Activated naive CD4-positive, alpha-beta T cell treated with anti-CD3 and anti-CD28 coated beads for 36 hours (primary cell): ENCODE measurements at regions not wholly inside any gene's neighbourhood (a gene's known extent, or its start where the extent isn't known, plus 50 kb on each side); places are given as distances from the start of the nearest gene placed in this dataset.

Experiments
- CTCF ChIA-PET: fragments of 350-600 bp; sonication (Branson Sonifier 250); formaldehyde crosslinking; loops from one replicate; lab custom pipeline; 2021; ENCODE audit warnings: antibody characterized with exemption; lab: Charles Lee
- DNase-seq: peaks from one replicate; pipeline ENCODE4 v3.0.0-alpha.2; 2020
- H3K27ac Mint-ChIP-seq: one replicate; pipeline ENCODE4 v1.8.0; 2021; ENCODE audit warnings: mild to moderate bottlenecking, mixed read lengths
- H3K27me3 Mint-ChIP-seq: one replicate; pipeline ENCODE4 v1.8.0; 2021; ENCODE audit warnings: low read depth, mixed read lengths
- H3K36me3 Mint-ChIP-seq: one replicate; pipeline ENCODE4 v1.8.0; 2021; ENCODE audit warnings: low read depth, mixed read lengths
- H3K4me1 Mint-ChIP-seq: one replicate; pipeline ENCODE4 v1.8.0; 2021; ENCODE audit warnings: low read depth, mixed read lengths
- H3K4me3 Mint-ChIP-seq: one replicate; pipeline ENCODE4 v1.8.0; 2021; ENCODE audit warnings: mild to moderate bottlenecking, moderate library complexity, mixed read lengths
- H3K9me3 Mint-ChIP-seq: one replicate; pipeline ENCODE4 v1.8.0; 2021; ENCODE audit warnings: mixed read lengths
- intact Hi-C: fragments of 100-400 bp; cut with micrococcal nuclease; formaldehyde crosslinking; loops from one replicate; pipeline ENCODE4 v1.15.1; 2023

GRCh38 chr20:48170625-48171024 lies 385.3 kb upstream of the SULF2 start:
- intact Hi-C loops = no loop called here
- peaks cover 3% of the 10 kb centered on the region for H3K9me3 Mint-ChIP-seq

DNA sequence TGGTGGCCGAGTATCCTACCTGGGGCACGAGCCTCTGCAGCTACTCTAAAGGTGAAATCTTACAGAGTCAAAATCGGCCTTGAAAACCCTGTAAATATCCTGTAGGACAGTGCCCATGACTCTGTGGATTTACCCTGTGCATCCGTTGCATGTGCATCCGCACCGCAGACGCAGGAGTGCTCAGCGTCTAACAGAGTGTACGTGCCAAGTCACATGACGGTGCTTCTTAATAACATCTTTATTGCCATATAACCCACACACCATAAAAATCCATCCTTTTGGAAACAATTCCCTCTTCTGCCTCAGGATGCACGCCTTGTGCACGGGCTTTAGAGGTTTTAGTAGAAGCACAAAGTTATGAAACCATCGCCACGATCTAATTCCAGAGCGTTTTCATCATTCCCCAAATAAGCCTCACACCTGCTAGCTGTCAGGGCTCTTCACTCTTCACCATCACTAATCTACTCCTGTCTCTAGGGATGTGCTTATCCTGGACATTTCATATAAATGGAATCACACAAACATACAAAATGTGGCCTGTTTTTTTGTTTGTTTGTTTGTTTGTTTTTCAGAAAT lies 384.5 kb upstream of the SULF2 start:
- H3K9me3 Mint-ChIP-seq = peaks cover 3% of the 10 kb centered on the region
- CTCF ChIA-PET = no interaction called here

More at GRCh38 chr20:48170625-48171024, 385.3 kb upstream of the SULF2 start:
- no peak overlapping the region for H3K4me3 Mint-ChIP-seq
- no peaks in the 10 kb centered on the region for H3K4me1 Mint-ChIP-seq
- CTCF ChIA-PET = no interaction called here
- DNase-seq = no peak
- H3K36me3 Mint-ChIP-seq = no peaks in the 10 kb centered on the region
- H3K27ac Mint-ChIP-seq = no peak overlapping the region
- peaks cover 4% of the 10 kb centered on the region for H3K27me3 Mint-ChIP-seq

DNA sequence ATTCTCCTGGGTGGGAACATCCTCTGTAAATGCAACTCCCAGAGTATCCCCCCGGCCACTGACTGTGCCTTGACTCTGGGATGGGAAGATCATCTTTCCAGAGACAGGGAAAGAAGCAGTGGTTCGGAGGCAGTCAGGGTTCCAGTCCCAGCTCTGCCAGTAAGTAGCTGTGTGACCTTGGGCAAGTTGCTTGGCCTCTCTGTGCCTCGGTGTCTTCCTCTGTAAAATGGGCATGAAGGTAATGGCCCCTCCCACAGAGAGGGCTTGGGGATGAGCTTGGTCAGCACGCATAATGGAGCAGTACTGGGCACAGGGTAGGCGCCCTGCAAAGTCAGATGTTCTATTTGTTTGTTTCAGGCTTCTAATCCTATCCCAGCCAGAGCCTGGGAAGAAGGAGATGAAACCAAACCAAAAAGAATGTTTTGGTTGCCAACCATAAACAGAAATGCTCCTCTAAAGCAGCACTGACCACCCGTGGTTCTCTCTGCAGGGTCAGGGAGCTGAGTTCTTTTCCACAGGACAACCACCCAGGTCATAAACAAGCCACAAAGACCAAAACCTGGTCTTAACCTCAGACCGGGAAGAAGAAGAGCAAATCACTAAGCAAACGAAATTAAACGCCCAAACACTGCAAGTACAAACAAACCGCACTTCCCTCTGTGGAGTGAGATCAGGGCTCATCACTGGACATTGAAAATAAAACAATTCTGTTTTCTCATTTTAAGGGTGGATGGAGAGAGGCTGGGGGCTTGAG lies 381.0 kb upstream of the SULF2 start:
- H3K9me3 Mint-ChIP-seq = no peaks in the 10 kb centered on the region
- no peak overlapping the region for H3K4me3 Mint-ChIP-seq
- H3K36me3 Mint-ChIP-seq = no peaks in the 10 kb centered on the region
- no peaks in the 10 kb centered on the region for H3K4me1 Mint-ChIP-seq
- intact Hi-C loops = no loop called here
- no peak overlapping the region for H3K27ac Mint-ChIP-seq
- DNase-seq = no peak
- CTCF ChIA-PET = no interaction called here
- H3K27me3 Mint-ChIP-seq = peaks cover 2% of the 10 kb centered on the region

More for the DNA sequence above, 384.5 kb upstream of the SULF2 start:
- Mint-ChIP-seq H3K27ac (no peak overlapping the region), H3K4me1 (no peaks in the 10 kb centered on the region), H3K27me3 (peaks cover 4% of the 10 kb centered on the region), H3K4me3 (no peak overlapping the region), H3K36me3 (no peaks in the 10 kb centered on the region)
- intact Hi-C loops = no loop called here
- no peak for DNase-seq

DNA sequence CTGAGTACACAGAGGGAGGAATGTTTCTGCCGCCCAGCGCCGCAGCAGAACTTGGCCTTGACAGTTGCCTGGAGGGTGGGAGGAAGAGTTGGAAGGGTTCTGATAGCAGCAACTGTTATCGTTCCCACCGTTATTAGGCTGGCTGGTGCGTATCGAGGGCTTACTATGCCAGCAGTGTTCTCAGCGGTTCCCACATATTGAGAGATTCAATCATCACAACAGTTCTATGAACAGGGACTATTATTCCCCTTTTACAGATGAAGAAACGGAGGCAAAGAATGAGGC lies 380.1 kb upstream of the SULF2 start:
- CTCF ChIA-PET = no interaction called here
- peaks cover 2% of the 10 kb centered on the region for H3K27me3 Mint-ChIP-seq

DNA sequence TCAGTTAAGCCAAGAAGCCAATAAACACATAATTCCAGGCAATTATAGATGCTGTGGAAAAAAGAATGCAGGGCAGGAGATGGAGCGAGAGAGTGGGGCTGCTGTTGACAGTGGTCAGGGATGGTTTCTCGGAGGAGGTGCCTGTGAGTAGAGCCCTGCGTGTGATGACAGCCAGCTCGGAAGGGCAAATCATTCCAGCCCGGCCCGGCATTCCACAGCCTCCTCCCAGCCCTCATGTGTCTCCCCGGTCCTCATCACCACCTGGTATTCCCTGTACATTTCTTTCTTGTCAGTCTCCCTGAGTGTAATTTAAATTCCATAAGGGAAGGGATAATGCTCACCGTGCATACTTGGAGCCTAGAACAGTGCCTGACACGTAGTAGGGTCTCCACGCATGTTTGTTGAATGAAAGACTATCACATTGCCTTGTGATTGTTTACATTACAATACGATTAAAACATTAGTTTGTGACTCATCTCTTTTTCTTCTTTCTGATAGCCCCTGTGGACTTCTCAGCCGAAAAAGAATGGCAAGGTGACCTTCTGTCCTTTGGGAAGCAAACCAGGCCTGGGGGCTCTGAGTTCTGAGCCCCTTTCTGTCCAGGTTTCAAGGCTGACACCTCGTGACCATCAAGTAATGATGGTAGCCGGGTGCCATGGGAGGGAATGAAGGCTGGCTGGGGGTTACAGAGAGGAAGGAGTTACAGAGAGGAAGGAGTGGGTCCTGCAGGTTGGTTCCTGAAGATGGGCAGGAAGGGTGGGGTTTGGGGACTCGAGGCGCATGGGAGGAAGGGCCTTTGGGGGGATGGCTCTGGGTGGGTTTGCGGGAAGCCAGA lies 379.5 kb upstream of the SULF2 start:
- H3K4me3 Mint-ChIP-seq = no peak overlapping the region
- intact Hi-C loops = no loop called here
- H3K27me3 Mint-ChIP-seq = peaks cover 2% of the 10 kb centered on the region
- DNase-seq = no peak
- no peaks in the 10 kb centered on the region for H3K4me1 Mint-ChIP-seq
- H3K9me3 Mint-ChIP-seq = no peaks in the 10 kb centered on the region
- no peaks in the 10 kb centered on the region for H3K36me3 Mint-ChIP-seq
- no peak overlapping the region for H3K27ac Mint-ChIP-seq
- CTCF ChIA-PET = no interaction called here

More for the DNA sequence above, 380.1 kb upstream of the SULF2 start:
- Mint-ChIP-seq H3K27ac (no peak overlapping the region), H3K36me3 (no peaks in the 10 kb centered on the region), H3K4me3 (no peak overlapping the region), H3K4me1 (no peaks in the 10 kb centered on the region), H3K9me3 (no peaks in the 10 kb centered on the region)
- no peak for DNase-seq
- intact Hi-C loops = no loop called here

DNA sequence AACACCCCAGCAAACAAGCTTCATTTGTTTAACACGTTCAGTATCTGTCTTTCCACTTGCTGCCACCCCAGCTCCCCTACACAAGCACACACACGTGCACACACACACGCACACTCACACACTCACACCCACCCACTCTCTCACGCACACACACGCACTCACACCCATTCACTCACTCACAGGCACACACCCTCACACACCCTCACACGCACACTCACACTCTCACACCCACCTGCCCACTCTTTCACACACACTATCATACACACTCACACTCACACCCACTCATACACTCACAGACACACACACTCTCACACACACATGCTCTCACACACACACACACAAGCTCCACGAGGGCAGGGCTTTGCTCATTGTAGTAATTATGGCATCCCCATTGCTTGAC lies 378.8 kb upstream of the SULF2 start:
- H3K4me1 Mint-ChIP-seq = no peaks in the 10 kb centered on the region
- H3K4me3 Mint-ChIP-seq = no peak overlapping the region
- no peak overlapping the region for H3K27ac Mint-ChIP-seq
- intact Hi-C loops = no loop called here
- no peaks in the 10 kb centered on the region for H3K9me3 Mint-ChIP-seq
- H3K36me3 Mint-ChIP-seq = no peaks in the 10 kb centered on the region
- CTCF ChIA-PET = no interaction called here
- no peaks in the 10 kb centered on the region for H3K27me3 Mint-ChIP-seq
- no peak for DNase-seq

- no peak overlapping the region for H3K27ac Mint-ChIP-seq
- no peaks in the 10 kb centered on the region for H3K27me3 Mint-ChIP-seq
- CTCF ChIA-PET = no interaction called here
- no peak overlapping the region for H3K4me3 Mint-ChIP-seq
- intact Hi-C loops = no loop called here
- H3K36me3 Mint-ChIP-seq = no peaks in the 10 kb centered on the region
- H3K4me1 Mint-ChIP-seq = no peaks in the 10 kb centered on the region
- no peaks in the 10 kb centered on the region for H3K9me3 Mint-ChIP-seq
- DNase-seq = no peak
These were observed 378.2 kb upstream of the SULF2 start for GRCh38 chr20:48163505-48163904.

DNA sequence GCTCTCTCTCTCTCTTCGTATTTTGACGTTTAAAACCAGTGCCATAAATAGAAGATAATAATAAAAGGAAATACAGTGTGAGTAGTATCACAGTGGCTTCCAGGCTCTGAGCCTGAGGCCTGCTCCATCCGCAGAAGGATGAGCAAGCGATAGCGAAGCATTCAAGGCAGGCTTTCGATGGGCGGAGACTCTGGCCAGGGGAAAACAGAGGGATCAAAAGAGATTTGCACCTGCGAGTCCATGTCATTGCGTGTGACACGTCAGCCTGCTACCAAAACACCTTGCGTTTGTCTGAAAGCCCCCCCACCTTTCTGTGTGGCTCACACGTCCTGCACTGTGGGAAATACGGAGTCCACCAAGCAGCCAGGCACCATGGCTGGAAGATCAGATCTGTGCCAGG lies 377.3 kb upstream of the SULF2 start:
- Mint-ChIP-seq H3K9me3 (no peaks in the 10 kb centered on the region), H3K4me3 (no peak overlapping the region), H3K27ac (no peak overlapping the region), H3K27me3 (peaks cover under 1% of the 10 kb centered on the region), H3K36me3 (no peaks in the 10 kb centered on the region), H3K4me1 (no peaks in the 10 kb centered on the region)
- intact Hi-C loops = no loop called here
- no peak for DNase-seq
- CTCF ChIA-PET = interaction anchor here (0.5 kb wide), 1 partner anchor 65 kb away, joined by 4 read pairs; no protein-coding TSS in a partner anchor

GRCh38 chr20:48159145-48160008 lies 374.1 kb upstream of the SULF2 start:
- intact Hi-C loops = no loop called here
- CTCF ChIA-PET = no interaction called here

DNA sequence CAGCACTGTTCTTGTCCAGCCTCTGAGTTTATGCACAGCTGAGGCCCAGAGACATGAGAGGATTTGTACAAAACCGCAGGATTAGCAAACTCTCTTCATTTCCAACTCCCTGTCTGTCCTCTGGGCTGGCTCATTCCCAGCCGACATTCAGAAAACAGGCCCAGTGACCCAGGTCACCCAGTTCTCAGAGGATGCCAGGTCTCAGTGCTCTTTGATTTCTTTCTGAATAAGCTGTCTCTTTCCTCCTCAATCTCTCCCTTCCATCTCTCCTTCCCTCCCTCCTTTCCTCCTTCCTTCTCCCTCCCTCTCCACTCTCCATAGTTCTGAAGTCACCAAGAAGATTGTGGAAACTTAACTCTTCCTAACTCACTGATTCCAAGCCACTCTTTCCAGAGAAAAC lies 372.7 kb upstream of the SULF2 start:
- H3K9me3 Mint-ChIP-seq = peaks cover 2% of the 10 kb centered on the region
- CTCF ChIA-PET = no interaction called here
- no peak overlapping the region for H3K27ac Mint-ChIP-seq
- H3K4me1 Mint-ChIP-seq = no peaks in the 10 kb centered on the region
- no peaks in the 10 kb centered on the region for H3K36me3 Mint-ChIP-seq
- no peak overlapping the region for H3K4me3 Mint-ChIP-seq
- peaks cover 5% of the 10 kb centered on the region for H3K27me3 Mint-ChIP-seq
- intact Hi-C loops = no loop called here
- no peak for DNase-seq

More at GRCh38 chr20:48159145-48160008, 374.1 kb upstream of the SULF2 start:
- H3K27me3 Mint-ChIP-seq = peaks cover 5% of the 10 kb centered on the region
- H3K36me3 Mint-ChIP-seq = no peaks in the 10 kb centered on the region
- H3K4me3 Mint-ChIP-seq = no peak overlapping the region
- DNase-seq = no peak
- H3K9me3 Mint-ChIP-seq = peaks cover 2% of the 10 kb centered on the region
- no peak overlapping the region for H3K27ac Mint-ChIP-seq
- H3K4me1 Mint-ChIP-seq = no peaks in the 10 kb centered on the region

DNA sequence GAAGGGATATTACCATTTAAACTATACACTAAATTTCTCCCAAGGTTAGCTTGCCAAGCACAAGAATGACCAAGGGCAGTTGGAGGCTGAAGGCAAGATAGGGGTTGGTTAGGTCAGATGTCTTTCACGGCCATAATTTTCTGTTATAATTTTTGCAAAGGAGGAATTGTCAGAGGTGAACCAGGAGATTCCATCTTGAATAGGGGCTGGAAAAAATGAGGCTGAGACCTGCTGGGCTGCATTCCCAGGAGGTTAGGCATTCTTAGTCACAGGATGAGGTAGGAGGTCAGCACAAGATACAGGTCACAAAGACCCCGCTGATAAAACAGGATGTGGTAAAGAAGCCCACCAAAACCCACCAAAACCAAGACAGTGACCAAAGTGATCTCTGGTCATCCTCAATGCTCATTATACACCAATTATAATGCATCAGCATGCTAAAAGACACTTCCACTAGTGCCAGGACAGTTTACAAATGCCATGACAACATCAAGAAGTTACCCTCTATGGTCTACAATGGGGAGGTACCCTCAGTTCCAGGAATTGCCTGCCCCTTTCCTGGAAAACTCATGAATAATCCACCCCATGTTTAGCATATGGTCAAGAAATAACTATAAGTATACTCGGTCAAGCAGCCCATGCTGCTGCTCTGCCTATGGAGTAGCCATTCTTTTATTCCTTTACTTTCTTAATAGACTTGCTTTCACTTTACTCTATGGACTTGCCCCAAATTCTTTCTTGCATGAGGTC lies 371.8 kb upstream of the SULF2 start:
- no peak for DNase-seq
- CTCF ChIA-PET = no interaction called here
- Mint-ChIP-seq H3K27me3 (peaks cover 7% of the 10 kb centered on the region), H3K4me3 (no peak overlapping the region), H3K4me1 (no peaks in the 10 kb centered on the region), H3K27ac (no peak overlapping the region), H3K36me3 (no peaks in the 10 kb centered on the region), H3K9me3 (peaks cover 2% of the 10 kb centered on the region)
- intact Hi-C loops = no loop called here
